ENCODE measurements at regions not wholly inside any gene's neighbourhood (a gene's known extent, or its start where the extent isn't known, plus 50 kb on each side); places are given as distances from the start of the nearest gene placed in this dataset.

GRCh38 chr6:149130508-149130907 lies 187.0 kb upstream of the TAB2 start (continued):
- no peak for TF ChIP-seq CHD7 (IDR thresholded peaks at IDR 0.05; ENCODE audit: insufficient replicate concordance, low read length)
- no peak for TF ChIP-seq BCL11A (IDR thresholded peaks at IDR 0.05; ENCODE audit: low read depth in 2 of 2, low read length in 2 of 2)
- no peak for TF ChIP-seq TAF7 (optimal IDR thresholded peaks at IDR 0.05; ENCODE audit: borderline replicate concordance, low read depth, low read length)

All from H1 (cell line).